ENCODE measurements at regions not wholly inside any gene's neighbourhood (a gene's known extent, or its start where the extent isn't known, plus 50 kb on each side); places are given as distances from the start of the nearest gene placed in this dataset.

DNA sequence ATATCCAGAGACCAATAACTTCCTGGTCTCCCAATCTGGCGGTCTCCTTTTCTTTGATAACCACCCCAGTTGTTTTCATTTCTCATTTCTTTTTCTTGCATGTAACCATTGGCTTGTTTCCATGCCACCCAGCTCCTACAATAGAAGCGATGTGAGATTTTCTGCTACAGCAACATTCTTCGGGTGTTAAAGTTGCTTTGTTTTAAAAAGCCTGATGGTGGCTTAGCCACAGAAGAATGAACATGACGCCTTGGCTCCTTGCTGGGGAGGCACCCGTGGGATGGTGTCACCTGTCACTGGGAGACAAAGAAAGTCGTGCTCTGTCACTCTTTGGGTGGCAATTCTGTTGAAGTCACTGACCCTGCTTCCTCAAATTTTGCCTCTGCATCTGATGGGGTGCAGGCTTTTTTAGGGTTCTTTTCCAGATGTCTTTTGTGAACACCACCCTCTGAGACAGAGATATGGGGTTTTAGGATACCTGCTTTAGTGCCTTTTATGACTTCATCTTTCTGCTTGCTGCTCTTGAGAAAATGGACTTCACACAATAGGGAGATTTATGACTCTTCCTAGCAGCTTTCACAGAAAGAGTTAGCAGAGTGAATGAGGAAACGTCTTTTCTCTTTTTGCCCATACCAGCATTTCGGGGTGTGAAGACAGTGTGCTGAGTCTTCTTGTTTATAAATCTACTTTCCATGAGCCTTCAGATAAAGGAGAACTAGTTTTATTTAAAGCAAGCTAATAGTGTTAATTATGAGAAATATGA, 265.3 kb upstream of the TBX3 start:
- DNase-seq (ENCODE audit: low read depth, low spot score) = no peak

- no peak for DNase-seq (ENCODE audit: low read depth, low spot score)
Observed at GRCh38 chr12:114945351-114945750, 261.4 kb upstream of the TBX3 start.

DNA sequence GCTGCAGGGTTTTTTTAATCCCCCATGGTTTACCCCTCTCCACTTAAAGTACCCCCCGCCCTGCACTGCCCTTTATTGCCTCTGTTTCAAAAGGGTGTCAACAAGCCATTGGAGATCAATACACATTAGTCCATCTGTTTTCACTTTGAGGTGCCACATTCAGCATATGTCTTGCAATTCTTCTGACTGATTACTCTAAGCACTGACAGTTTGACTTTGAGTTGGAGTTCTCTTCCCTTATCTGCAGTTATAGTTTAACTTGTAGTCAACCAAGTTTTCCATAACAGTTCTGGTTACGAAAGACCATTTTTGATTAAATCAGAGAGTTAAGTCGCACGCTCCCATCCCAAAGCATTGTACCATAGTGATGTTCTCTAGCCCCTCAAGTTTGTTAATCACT, 260.8 kb upstream of the TBX3 start:
- no peak for DNase-seq (ENCODE audit: low read depth, low spot score)

- DNase-seq (ENCODE audit: low read depth, low spot score) = no peak
Observed at GRCh38 chr12:114943601-114944000, 259.6 kb upstream of the TBX3 start.

DNA sequence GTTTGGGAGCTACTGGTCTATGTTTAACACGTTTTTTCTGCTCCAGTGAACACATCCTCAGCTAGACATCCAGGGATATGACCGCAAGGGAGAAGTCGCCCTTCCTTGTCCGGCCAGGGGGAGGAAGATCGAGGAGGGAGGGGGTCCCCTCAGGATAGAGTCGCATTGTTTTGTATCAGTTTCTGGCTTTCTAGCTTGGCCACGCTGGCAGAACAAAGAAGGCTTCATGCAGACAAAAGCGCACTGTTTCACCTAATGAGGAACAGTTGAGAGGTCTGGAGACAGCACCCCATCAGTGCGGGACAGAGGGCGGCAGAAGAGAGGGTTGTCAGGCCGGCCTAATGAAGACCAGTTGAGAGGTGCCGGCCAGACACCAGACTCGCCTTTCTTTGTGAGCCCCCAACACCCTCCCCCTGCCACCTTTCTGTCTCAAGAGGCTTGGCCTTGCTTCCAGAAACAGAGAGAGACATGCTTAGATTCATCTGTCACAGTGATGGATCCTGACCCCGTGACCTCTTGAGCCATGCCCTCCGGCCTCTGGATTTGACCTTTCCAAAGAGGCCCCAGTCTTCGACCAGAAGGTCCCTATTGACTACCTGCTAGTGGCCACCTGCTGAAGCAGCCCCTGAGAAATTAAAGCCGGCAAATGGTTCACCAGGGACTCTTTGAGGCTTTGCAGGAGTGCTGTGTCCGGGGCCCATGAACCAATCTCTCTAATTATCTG, 254.7 kb upstream of the TBX3 start:
- no peak for DNase-seq (ENCODE audit: low read depth, low spot score)

- DNase-seq (ENCODE audit: low read depth, low spot score) = no peak
Observed at GRCh38 chr12:114936148-114937079, 252.4 kb upstream of the TBX3 start.

GRCh38 chr12:114935658-114936057, 251.7 kb upstream of the TBX3 start:
- DNase-seq (ENCODE audit: low read depth, low spot score) = no peak

DNA sequence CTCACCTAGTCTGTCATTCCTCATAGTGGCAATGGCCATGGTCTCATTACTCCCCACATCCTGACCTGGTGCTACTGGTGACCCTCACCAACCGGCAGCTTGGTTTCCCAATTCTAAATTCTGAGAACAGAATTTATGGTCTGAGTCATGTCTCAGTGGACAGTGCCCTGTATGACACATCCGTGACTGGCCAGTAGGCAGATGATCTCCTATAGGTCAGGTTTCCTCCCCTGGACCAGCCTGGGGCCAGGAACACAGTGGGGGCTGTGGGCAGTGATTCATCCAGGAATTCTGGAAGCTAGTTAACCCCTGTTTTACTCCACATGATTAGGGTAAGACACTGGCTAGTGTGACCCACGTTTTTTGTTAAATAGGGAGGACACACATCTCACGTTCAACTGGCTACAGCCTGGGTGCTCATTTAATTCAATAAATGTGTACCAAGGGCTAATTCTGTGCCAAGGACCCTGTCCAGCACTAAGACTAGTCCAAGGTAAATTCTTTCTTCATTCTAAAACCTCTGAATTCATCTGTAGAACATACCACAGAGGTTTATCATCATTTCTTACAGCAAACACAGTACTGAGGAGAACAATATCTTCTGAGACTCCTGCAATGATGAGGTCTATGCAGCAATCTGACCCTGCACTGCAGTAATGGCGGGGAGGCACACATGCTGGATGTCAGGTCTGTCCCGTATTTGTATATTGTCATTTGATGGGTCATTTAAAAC, 249.6 kb upstream of the TBX3 start:
- DNase-seq (ENCODE audit: low read depth, low spot score) = peak; percentile 63

- no peak for DNase-seq (ENCODE audit: low read depth, low spot score)
Observed at GRCh38 chr12:114932806-114933205, 248.8 kb upstream of the TBX3 start.

GRCh38 chr12:114931025-114931424, 247.1 kb upstream of the TBX3 start:
- DNase-seq (ENCODE audit: low read depth, low spot score) = no peak

- no peak for DNase-seq (ENCODE audit: low read depth, low spot score)
Observed at GRCh38 chr12:114926341-114926740, 242.4 kb upstream of the TBX3 start.

GRCh38 chr12:114924946-114925475, 241.0 kb upstream of the TBX3 start:
- no peak for DNase-seq (ENCODE audit: low read depth, low spot score)

GRCh38 chr12:114921781-114922180, 237.8 kb upstream of the TBX3 start:
- no peak for DNase-seq (ENCODE audit: low read depth, low spot score)

DNA sequence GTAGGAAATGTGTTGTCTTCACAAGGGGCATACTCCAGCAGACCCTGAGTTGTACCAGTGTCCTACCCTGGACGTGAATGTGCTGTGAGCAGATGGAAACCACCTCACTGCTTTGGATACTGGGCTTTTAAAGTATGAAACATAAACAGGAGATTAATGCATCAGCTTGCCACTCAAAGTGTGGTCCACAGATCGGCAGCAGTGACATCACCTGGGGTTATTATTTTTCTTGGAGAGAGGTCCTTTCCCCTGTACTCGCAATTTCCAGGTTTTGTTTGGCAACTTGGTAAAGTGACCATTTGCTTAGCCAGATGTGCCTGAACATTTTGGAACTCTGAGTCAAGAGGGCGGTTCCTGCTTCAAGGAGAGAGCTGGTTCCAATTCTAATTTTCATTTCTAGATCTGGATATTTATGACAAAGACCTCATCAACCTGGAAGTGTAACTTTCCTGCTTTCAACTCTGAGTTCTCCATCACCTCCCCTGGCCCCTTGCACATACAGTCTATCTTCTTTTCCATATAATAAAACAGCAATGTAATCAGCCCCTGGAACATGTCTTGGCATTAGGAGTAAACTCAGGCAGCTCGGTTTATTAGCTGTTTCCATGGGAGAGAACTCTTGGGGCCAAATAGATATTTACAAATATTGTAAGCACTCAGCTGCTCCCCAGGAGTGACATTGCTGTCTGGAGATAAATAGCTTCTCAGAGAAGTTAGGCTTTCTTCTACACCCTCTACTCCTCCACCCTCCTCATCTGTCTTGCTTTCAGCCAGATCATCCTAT, 237.0 kb upstream of the TBX3 start:
- no peak for DNase-seq (ENCODE audit: low read depth, low spot score)

- DNase-seq (ENCODE audit: low read depth, low spot score) = no peak
Observed at GRCh38 chr12:114919479-114919878, 235.5 kb upstream of the TBX3 start.

- DNase-seq (ENCODE audit: low read depth, low spot score) = no peak
Observed at GRCh38 chr12:114918535-114919233, 234.7 kb upstream of the TBX3 start.

DNA sequence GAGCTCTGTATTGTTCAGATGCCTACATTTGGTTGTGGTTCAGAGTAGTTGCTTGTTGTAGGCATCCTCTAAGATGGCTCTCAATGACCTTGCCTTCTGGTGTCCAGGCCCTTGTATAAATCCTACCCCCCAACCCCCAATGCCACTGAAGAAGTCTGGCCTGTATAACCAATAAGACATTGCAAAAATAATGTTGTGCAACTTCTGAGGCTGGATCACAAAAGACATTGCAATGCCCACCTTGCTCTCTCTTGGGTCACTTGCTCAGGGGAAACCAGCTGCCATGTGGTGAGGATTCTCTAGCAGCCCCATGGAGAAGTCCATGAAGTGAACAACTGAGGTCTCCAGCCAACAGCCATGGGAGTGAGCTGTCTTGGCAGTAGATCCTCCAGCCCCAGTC, 234.0 kb upstream of the TBX3 start:
- no peak for DNase-seq (ENCODE audit: low read depth, low spot score)

DNA sequence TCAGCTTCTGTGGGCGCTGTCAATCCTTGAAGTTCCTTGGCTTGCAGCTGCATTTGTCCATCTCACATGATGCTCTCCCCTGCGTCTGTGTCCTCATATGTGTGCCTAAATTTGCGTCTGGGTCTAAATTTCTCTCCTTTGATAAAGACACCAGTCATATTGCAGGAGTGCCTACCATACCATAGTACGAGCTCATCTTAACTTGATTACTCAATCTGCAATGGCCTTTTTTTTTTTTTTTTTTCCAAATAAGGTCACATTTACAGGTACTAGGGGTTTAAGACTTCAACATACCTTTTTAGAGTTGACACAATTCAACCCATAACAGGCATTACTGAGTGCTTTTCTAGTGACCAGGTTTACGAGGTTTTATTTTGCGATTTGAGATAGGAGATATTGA, 233.3 kb upstream of the TBX3 start:
- no peak for DNase-seq (ENCODE audit: low read depth, low spot score)

DNA sequence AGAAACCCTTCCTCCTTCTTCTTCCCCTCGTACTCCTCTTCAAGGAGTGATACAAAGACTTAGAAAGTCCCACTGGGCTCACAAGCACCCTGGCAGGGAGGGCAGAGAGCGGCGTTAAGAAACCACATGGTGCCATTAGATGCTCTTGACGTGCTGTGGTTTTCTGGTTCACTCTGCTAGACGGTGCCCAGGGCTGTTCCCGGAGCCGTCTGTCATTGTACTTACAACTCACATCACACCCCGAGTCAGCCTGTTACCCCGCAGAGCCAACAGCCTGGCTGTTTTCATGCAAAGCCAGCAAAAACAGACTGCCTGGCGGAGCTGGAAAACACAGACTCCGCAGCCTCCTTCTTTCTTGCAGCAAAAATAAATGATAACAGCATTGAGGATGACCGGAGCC, 232.6 kb upstream of the TBX3 start:
- peak; percentile 45 for DNase-seq (ENCODE audit: low read depth, low spot score)

- no peak for DNase-seq (ENCODE audit: low read depth, low spot score)
Observed at GRCh38 chr12:114916124-114916523, 232.1 kb upstream of the TBX3 start.
